HL-60 (cell line): ENCODE measurements at regions not wholly inside any gene's neighbourhood (a gene's known extent, or its start where the extent isn't known, plus 50 kb on each side); places are given as distances from the start of the nearest gene placed in this dataset.

Experiments
- CTCF ChIP-seq: IDR thresholded peaks from one replicate; pipeline ENCODE4 v1.5.1; 2011; ENCODE audit warnings: low read length, control low read depth, inconsistent platforms; ENCODE audit not compliant: insufficient read depth
- POLR2AphosphoS5 ChIP-seq: IDR thresholded peaks from 2 replicates; pipeline ENCODE4 v1.6.1; 2012; ENCODE audit warnings: low read depth
- REST ChIP-seq: IDR thresholded peaks from 2 replicates; pipeline ENCODE4 v1.6.1; 2012; ENCODE audit warnings: low read depth; ENCODE audit not compliant: insufficient replicate concordance

- TF ChIP-seq CTCF = no peak
- no peak for TF ChIP-seq POLR2AphosphoS5
- no peak for TF ChIP-seq REST
These were observed 203.1 kb upstream of the VSTM2A start for GRCh38 chr7:54339073-54339472.
